Endothelial cell of umbilical vein (primary cell): ENCODE measurements at regions not wholly inside any gene's neighbourhood (a gene's known extent, or its start where the extent isn't known, plus 50 kb on each side); places are given as distances from the start of the nearest gene placed in this dataset.

Source experiments
- BruUV-seq: library from RNA; stranded (reverse); fragments of 400-500 nt; replicated peaks from 2 replicates; lab custom pipeline; 2021; lab: Mats Ljungman, UMichigan
- CTCF ChIA-PET: fragments of 300-600, 350-600 bp; sonication (Branson Sonifier 250); formaldehyde crosslinking; loops from one replicate; lab custom pipeline; 2021; ENCODE audit warnings: antibody characterized with exemption, inconsistent platforms; lab: Charles Lee
- POLR2A ChIA-PET: fragments of 300-600, 350-600 bp; sonication (Branson Sonifier 250); formaldehyde crosslinking; loops from one replicate; lab custom pipeline; 2021; ENCODE audit warnings: antibody characterized with exemption, inconsistent platforms; lab: Charles Lee
- DNase-seq: peaks from one replicate; pipeline ENCODE4 v3.0.0-alpha.2; 2011; ENCODE audit warnings: low read depth, low spot score
- FAIRE-seq: peaks from 2 replicates; lab custom pipeline; 2011; peaks lifted over from hg19 to GRCh38; lab: Jason Lieb, UNC
- H2AFZ ChIP-seq: 2 replicates; pipeline ENCODE4 v1.6.0; 2012; ENCODE audit warnings: low read depth, low read length, control low read depth, inconsistent platforms
- H3K27ac ChIP-seq: 2 replicates; pipeline ENCODE4 v1.5.1; 2011; ENCODE audit warnings: low read depth, mild to moderate bottlenecking, control low read depth, low read length, moderate library complexity; ENCODE audit not compliant: insufficient read depth
- H3K27me3 ChIP-seq, 2 experiments: 2 replicates each; pipeline versions ENCODE4 v1.6.0 to v1.6.1; 2011; ENCODE audit warnings: low read length in 2 of 2, mixed read lengths in 1 of 2; ENCODE audit not compliant: control insufficient read depth in 2 of 2, insufficient read depth in 2 of 2
- H3K36me3 ChIP-seq, 2 experiments: 2 replicates in 1 of 2; 3 replicates in 1 of 2; pipeline ENCODE4 v1.5.1; 2011; ENCODE audit warnings: low read length in 2 of 2, mild to moderate bottlenecking in 1 of 2, moderate library complexity in 1 of 2; ENCODE audit not compliant: control insufficient read depth in 2 of 2, insufficient read depth in 2 of 2; ENCODE audit errors: extremely low read depth in 1 of 2
- H3K4me1 ChIP-seq: 3 replicates; pipeline ENCODE4 v1.5.1; 2011; ENCODE audit warnings: mild to moderate bottlenecking, low read length; ENCODE audit not compliant: control insufficient read depth, insufficient read depth; ENCODE audit errors: extremely low read depth
- H3K4me2 ChIP-seq: 2 replicates; pipeline ENCODE4 v1.6.1; 2011; ENCODE audit warnings: low read length, control low read depth, mixed read lengths; ENCODE audit not compliant: insufficient read depth
- H3K4me3 ChIP-seq, 3 experiments: fragments of 200-600 bp in 1 of 3; sonication (generic), shearing (Covaris generic) in 1 of 3; replicated peaks in 1 of 3; 2 replicates each; pipeline ENCODE4 v1.5.1; 2011 to 2016; ENCODE audit warnings: control low read depth in 3 of 3, low read length in 3 of 3, mild to moderate bottlenecking in 2 of 3, inconsistent platforms in 1 of 3, low read depth in 1 of 3, moderate library complexity in 1 of 3; ENCODE audit not compliant: insufficient read depth in 1 of 3
- H3K79me2 ChIP-seq: 2 replicates; pipeline ENCODE4 v1.6.0; 2012; ENCODE audit warnings: low read length, inconsistent platforms; ENCODE audit not compliant: control insufficient read depth, insufficient read depth
- H3K9ac ChIP-seq: replicated peaks from 2 replicates; pipeline ENCODE3; 2011; ENCODE audit warnings: low read length, control low read depth; ENCODE audit not compliant: insufficient read depth; ENCODE audit errors: extremely low read depth
- H3K9me1 ChIP-seq: replicated peaks from 3 replicates; pipeline ENCODE4 v1.6.0; 2011; ENCODE audit warnings: mild to moderate bottlenecking, low read length; ENCODE audit not compliant: control insufficient read depth, insufficient read depth; ENCODE audit errors: extremely low read depth
- H3K9me3 ChIP-seq: replicated peaks from 2 replicates; pipeline ENCODE4 v1.5.1; 2012; ENCODE audit warnings: low read length, inconsistent platforms; ENCODE audit not compliant: control insufficient read depth, insufficient read depth
- H4K20me1 ChIP-seq: replicated peaks from 2 replicates; pipeline ENCODE3; 2011; ENCODE audit warnings: mild to moderate bottlenecking, low read length; ENCODE audit not compliant: control insufficient read depth, insufficient read depth; ENCODE audit errors: extremely low read depth
- EZH2 ChIP-seq: IDR thresholded peaks from 2 replicates; pipeline ENCODE4 v1.6.1; 2012; ENCODE audit warnings: borderline replicate concordance, low read depth, mild to moderate bottlenecking, moderate library complexity, low read length, inconsistent platforms; ENCODE audit not compliant: severe bottlenecking
- FOS ChIP-seq: IDR thresholded peaks from 2 replicates; pipeline ENCODE4 v1.6.1; 2011; ENCODE audit warnings: mild to moderate bottlenecking, low read length, moderate library complexity, borderline replicate concordance; ENCODE audit not compliant: insufficient read depth
- GATA2 ChIP-seq: IDR thresholded peaks from 2 replicates; pipeline ENCODE4 v1.7.0; 2011; ENCODE audit warnings: low read depth, mild to moderate bottlenecking, moderate library complexity, mixed read lengths, low read length; ENCODE audit not compliant: insufficient read length, insufficient read depth
- JUN ChIP-seq: IDR thresholded peaks from 2 replicates; pipeline ENCODE4 v1.6.1; 2011; ENCODE audit warnings: borderline replicate concordance, low read depth; ENCODE audit not compliant: insufficient read length, insufficient read depth
- MYC ChIP-seq: IDR thresholded peaks from one replicate; pipeline ENCODE4 v1.6.1; 2011; ENCODE audit warnings: mild to moderate bottlenecking, low read depth, low read length
- POLR2A ChIP-seq: IDR thresholded peaks from 2 replicates; pipeline ENCODE4 v1.6.1; 2012; ENCODE audit warnings: low read depth, mild to moderate bottlenecking, control low read depth, low read length
- POLR2AphosphoS5 ChIP-seq: IDR thresholded peaks from 2 replicates; pipeline ENCODE4 v1.6.1; 2012; ENCODE audit warnings: low read depth, mild to moderate bottlenecking, control low read depth, low read length, moderate library complexity; ENCODE audit not compliant: insufficient read depth
- dilution Hi-C: fragments of 300-500 bp; cut with MboI; formaldehyde crosslinking; loops from one replicate; pipeline ENCODE4 v1.15.0; 2019; ENCODE audit warnings: low sequenced_read_pairs; ENCODE audit not compliant: extremely low pct_ligation_motif_present
- intact Hi-C: fragments of 100-400 bp; cut with micrococcal nuclease; formaldehyde crosslinking; loops from one replicate; pipeline ENCODE4 v1.10.0; 2022
- TF ChIP-seq, protein P1 (sequence below), 2 donors: IDR thresholded peaks; 1 replicate in 1 of 2; 2 replicates in 1 of 2; pipeline ENCODE4 v1.5.1; 2011; ENCODE audit warnings: low read length in 2 of 2, mild to moderate bottlenecking in 2 of 2, moderate library complexity in 2 of 2, control low read depth in 1 of 2, inconsistent platforms in 1 of 2, low read depth in 1 of 2; ENCODE audit not compliant: insufficient read depth in 1 of 2; ENCODE audit errors: extremely low read depth in 1 of 2
- TF ChIP-seq, protein P2 (sequence below): IDR thresholded peaks from 2 replicates; pipeline ENCODE4 v1.6.1; 2011; ENCODE audit not compliant: insufficient read depth, insufficient read length

DNA sequence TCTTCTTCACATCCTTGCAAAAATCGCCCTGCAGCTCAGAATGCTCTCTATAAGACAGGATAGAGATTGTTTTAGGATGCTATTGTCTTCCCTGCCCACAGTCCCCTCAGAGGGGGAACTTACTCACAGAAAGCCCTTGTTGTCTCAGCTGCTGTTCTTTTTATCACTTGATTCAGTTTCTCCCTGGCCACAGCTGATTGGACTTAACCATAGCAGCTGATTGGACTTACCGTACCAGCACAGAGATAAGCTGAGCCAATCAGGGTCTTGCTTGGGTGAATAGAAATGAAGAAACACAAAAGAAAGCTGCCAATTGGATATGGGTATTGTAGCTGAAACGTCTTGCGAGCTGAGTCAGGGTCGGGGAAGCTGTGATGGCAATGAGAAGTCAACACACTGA, 194.2 kb upstream of the MEX3C start:
- no peaks in the 10 kb centered on the region for H3K9me3 ChIP-seq
- no peaks in the 10 kb centered on the region for H3K27me3 ChIP-seq
- DNase-seq (no peak), FAIRE-seq (no peak)
- intact Hi-C loops = no loop called here
- no TSS peak for BruUV-seq
- no peaks in the 10 kb centered on the region for H4K20me1 ChIP-seq
- no peaks in the 10 kb centered on the region for H3K36me3 ChIP-seq
- dilution Hi-C loops = no loop called here
- H3K4me1 ChIP-seq = no peaks in the 10 kb centered on the region
- H2AFZ ChIP-seq = no peak overlapping the region
- H3K79me2 ChIP-seq = no peaks in the 10 kb centered on the region
- no peak overlapping the region for H3K27ac ChIP-seq
- ChIA-PET POLR2A (no interaction called here), CTCF (no interaction called here)
- H3K4me2 ChIP-seq = no peak overlapping the region
- TF ChIP-seq FOS (no peak), GATA2 (no peak), POLR2A (no peak)
- H3K9ac ChIP-seq = no peak overlapping the region
- H3K4me3 ChIP-seq = no peak overlapping the region
- H3K9me1 ChIP-seq = no peaks in the 10 kb centered on the region

DNA sequence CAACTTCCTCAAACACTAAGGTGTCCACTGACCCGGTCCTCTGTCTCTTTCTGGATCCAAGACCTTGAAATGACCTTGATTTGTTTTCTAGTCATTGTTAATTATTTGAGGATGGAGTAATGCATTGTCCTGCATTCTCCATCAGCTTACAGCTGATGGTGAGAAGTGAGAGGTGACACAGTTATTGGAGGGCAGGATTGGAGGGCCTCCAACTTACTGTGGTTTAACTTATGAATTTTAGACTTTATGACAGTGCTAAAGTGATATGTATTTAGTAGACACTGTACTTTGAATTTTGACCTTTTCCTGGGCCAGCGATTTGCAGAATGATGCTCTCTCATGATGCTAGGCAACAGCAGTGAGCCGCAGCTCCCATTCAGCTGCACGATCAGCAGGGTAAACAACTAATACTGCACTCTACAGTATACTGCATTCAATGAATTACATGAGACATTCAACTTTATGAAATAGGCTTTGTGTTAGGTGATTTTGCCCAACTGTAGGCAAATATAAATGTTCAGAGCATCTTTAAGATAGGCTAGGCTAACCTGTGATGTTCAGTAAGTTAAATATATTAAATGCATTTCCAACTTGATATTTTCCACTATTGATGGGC, 200.0 kb upstream of the MEX3C start:
- no peaks in the 10 kb centered on the region for H3K9me1 ChIP-seq
- no peak overlapping the region for H2AFZ ChIP-seq
- H3K4me1 ChIP-seq = no peaks in the 10 kb centered on the region
- TF ChIP-seq EZH2 = no peak
- no peak for TF ChIP-seq GATA2
- TF ChIP-seq JUN = no peak
- TF ChIP-seq, protein P1, sequence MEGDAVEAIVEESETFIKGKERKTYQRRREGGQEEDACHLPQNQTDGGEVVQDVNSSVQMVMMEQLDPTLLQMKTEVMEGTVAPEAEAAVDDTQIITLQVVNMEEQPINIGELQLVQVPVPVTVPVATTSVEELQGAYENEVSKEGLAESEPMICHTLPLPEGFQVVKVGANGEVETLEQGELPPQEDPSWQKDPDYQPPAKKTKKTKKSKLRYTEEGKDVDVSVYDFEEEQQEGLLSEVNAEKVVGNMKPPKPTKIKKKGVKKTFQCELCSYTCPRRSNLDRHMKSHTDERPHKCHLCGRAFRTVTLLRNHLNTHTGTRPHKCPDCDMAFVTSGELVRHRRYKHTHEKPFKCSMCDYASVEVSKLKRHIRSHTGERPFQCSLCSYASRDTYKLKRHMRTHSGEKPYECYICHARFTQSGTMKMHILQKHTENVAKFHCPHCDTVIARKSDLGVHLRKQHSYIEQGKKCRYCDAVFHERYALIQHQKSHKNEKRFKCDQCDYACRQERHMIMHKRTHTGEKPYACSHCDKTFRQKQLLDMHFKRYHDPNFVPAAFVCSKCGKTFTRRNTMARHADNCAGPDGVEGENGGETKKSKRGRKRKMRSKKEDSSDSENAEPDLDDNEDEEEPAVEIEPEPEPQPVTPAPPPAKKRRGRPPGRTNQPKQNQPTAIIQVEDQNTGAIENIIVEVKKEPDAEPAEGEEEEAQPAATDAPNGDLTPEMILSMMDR (IDR thresholded peaks at IDR 0.05; ENCODE audit: extremely low read depth in 1 of 2, insufficient read depth in 1 of 2, low read depth in 1 of 2, low read length in 2 of 2) = no peak
- no peak for TF ChIP-seq MYC
- TF ChIP-seq FOS = no peak
- TF ChIP-seq, protein P2, sequence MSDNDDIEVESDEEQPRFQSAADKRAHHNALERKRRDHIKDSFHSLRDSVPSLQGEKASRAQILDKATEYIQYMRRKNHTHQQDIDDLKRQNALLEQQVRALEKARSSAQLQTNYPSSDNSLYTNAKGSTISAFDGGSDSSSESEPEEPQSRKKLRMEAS = no peak
- no peak for TF ChIP-seq POLR2A
- no peak for TF ChIP-seq POLR2AphosphoS5
- no peaks in the 10 kb centered on the region for H4K20me1 ChIP-seq
- H3K27me3 ChIP-seq = no peaks in the 10 kb centered on the region
- H3K9me3 ChIP-seq = no peaks in the 10 kb centered on the region
- DNase-seq = no peak
- H3K4me3 ChIP-seq = no peak overlapping the region
- ChIA-PET POLR2A (no interaction called here), CTCF (no interaction called here)
- intact Hi-C loops (no loop called here), dilution Hi-C loops (no loop called here)
- H3K79me2 ChIP-seq = no peaks in the 10 kb centered on the region
- BruUV-seq = no TSS peak
- H3K9ac ChIP-seq = no peak overlapping the region
- H3K4me2 ChIP-seq = no peak overlapping the region
- no peak overlapping the region for H3K27ac ChIP-seq
- FAIRE-seq = no peak
- H3K36me3 ChIP-seq = no peaks in the 10 kb centered on the region
